DMS153 treated with DMSO at 0.1 percent for 48 hours (cell line): ENCODE measurements at regions not wholly inside any gene's neighbourhood (a gene's known extent, or its start where the extent isn't known, plus 50 kb on each side); places are given as distances from the start of the nearest gene placed in this dataset.
"Not testable (repeated sequence)": the region's sequence is repeated elsewhere in the genome, so short reads cannot be mapped to it uniquely, and the experiment has no call there.

Experiments
- DNase-seq: peaks from one replicate; lab custom pipeline; 2025; ENCODE audit not compliant: unreplicated experiment; lab: John Stamatoyannopoulos, UW

DNA sequence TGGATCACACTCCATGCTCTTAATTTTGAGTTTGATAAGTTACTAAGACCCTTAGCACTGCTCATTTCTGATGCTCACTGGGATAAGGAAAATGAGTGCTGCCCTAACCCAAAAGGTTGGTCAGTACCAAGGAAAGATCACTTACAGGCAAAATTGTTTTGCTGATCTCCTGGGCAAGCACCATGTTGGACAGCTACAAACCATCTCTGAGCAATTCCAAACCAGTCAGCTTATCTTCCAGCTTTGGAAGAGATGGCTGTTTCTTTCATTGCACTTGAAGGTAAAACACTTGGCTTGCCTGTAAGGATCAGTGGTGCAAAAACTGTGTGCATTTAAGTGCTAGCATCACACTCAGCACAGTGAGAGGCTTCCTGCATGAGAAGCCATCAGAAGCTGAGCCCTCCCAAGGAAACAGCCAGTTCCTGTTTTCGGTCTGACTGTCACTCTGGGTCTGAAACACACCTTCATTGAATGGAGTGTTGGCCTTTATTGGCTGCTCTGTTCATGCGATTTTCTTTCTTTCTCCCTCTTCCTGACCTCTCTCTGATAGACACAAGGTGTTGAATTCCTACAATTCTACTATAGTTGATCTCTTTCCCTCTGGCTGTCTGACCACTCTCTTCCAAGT, 126.4 kb upstream of the GHITM start:
- DNase-seq: no peak

DNA sequence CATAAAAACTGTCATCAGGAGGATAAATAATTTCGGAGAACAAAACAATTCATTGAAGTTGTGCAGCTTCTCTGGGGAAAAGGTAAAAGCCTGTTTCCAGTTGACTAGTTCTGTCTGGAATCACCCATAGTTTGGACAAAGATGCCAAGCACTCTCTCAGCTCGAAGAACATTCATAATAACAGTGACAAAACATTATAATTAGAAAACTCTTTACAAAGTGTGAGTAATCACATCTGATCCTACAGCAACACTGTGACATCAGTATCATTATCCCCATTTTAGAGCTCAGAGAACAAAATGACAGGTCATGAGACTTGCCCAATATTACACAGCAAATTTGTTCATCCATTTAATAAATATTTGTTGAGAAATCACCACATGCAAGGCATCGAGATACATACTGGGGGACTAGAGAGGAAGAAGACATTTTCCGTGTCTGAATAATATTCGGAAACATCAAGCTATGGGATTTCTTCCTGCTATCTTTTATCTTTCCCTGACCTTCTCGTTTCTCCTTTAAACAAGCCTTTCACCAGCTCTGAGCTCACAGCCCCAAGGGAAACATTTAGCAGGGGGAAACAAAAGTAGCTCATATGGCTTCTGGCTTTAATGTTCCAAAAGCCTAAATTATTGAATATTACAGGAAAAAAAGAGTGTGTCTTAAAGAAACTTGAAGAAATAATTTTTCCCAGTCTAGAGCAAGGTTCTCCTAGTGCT, 123.3 kb upstream of the GHITM start:
- DNase-seq: no peak

DNA sequence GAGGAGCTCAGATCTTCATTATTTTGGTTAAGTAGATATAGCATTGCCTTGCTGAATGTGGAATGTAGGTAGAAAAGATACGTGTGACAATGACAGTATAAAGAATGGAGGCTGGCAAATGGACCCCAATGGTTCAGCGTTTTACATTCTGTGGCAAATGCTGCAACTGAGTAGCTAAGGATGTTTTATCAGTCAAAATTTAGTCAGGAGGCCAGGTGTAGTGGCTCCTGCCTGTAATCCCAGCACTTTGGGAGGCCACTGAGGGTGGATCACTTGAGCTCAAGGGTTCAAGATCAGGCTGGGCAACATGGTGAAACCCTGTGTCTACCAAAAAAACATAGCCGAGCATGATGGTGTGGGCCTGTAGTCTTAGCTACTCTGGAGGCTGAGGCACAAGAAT, 120.5 kb upstream of the GHITM start:
- DNase-seq: no peak

DNA sequence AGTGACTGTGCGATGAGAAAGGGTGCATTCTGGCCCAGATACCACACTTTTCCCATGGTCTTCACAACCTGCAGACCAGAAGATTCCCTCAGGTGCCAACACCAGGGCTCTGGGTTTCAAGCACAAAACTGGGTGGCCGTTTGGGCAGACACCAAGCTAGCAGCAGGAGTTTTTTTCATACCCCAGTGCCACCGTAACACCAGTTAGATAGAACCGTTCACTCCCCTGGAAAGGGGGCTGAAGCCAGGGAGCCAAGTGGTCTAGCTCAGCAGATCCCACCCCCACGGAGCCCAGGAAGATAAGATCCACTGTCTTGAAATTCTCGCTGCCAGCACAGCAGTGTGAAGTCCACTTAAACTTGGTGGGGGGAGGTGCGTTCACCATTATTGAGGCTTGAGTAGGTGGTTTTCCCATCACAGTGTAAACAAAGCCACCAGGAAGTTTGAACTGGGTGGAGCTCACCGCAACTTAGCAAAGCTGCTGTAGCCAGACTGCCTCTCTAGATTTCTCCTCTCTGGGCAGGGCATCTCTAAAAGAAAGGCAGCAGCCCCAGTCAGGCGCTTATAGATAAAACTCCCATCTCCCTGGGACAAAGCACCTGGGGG, 119.4 kb upstream of the GHITM start:
- DNase-seq: not testable (repeated sequence)

DNA sequence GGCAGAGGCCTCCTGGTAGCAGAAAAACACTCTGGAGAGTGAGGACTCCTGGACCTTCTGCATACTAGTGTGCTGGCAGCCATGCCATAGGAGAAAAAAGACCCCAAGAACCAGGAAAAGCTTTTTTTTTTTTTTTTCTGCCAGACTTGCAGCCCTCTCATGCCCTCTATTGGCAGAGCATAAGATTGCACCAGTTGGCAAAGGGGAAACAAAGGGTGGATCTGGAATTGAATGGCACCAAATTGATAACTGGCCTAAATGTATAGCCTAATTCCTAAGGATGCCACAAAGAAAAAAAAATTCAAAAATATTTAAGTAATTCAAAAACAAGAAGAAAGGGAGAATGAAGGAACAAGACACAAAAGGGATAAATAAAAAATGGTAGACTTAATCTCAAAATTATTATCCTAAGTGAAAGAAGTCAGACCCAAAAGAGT, 112.5 kb upstream of the GHITM start:
- DNase-seq: no peak

DNA sequence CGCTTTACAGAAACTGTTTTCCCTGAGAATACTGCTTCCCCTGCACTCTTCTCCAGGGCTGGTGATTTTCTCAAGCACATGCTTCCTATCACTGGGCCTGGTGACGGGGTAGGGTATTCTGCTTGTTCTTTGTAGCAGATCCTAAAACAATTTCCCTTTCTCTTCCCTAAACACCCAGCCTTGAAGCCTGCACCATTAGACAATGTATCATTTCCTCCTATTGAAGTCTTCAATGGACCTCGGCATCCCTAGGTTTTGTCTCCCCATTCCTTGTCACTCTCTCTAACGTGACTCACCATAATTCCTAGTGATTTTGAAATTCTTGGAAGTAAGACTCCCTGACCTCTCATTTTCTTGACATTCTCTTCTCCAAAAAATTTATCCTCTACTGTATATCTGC, 109.5 kb upstream of the GHITM start:
- no peak for DNase-seq

DNA sequence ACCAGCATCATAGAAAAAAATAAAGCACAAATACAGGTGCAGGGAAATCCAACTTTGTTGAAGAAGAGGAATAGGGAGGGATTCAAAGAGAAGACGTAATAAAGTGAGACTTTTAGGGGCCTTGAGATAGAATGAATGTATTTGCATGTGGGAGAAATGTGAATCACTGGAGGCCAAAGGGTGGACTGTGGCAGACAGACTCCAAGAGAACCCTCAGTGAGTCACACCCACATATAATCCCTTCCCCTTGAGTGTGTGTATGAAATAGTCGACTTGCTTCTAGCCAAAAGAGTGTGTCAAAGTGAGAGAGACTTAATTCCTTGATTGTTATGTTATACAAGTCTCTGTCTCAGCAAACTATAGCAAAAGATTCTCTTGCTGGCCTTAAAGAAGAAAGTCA, 101.3 kb upstream of the GHITM start:
- no peak for DNase-seq

GRCh38 chr10:84039957-84040356, 99.4 kb upstream of the GHITM start:
- DNase-seq: no peak

DNA sequence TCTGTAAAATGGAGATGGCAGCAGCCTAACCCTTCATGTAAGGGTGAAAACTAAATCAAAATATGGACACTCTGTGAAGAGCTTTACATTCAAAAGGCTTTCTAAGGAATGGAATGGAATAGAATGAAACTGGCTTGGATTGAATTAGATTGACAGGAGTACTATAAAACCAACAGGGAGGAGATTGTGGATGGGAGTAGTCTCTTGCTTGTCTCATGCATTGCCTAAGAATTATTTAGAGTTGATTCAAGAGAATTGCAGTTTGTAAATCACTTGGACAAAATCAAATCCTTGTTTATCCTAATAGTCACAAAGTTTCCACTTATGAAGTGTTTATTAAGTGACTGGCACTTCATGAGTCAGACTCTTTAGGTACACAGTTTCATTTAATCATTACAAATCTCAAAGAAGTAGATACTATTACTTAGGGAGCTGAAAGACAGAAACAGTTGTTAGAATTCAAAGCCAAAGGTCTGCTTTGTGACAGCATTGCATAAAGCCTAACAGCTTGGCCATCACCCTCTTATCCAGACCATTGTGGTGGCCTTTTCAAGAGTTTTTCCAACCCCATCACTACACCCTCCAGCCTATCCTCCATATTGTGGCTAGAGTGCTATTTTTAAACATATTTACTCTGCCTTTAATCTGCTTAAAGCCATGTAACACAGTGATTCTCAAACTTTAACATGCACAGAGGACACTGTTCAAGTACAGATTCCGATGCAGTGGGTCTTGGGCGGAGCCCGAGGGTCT, 91.9 kb upstream of the GHITM start:
- DNase-seq: no peak

DNA sequence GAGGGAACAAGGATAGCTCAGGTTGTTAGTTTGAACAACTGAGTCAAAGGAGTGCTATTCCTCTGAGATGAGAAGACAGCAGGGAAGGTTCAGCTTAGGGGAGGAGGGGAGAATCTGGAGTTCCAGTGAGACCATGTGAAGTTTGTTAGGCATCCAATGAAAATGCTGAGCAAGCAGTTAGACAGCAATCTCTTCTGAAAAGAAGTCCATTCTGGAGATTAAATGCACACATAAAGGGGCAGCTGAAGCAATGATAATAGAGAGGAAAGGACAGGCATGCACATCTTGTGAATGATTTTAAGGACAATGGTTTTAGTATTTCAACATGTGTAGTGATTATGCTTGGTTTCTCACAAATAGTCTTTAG, 89.7 kb upstream of the GHITM start:
- no peak for DNase-seq

- DNase-seq: no peak
Observed at GRCh38 chr10:84053626-84054025, 85.7 kb upstream of the GHITM start.

DNA sequence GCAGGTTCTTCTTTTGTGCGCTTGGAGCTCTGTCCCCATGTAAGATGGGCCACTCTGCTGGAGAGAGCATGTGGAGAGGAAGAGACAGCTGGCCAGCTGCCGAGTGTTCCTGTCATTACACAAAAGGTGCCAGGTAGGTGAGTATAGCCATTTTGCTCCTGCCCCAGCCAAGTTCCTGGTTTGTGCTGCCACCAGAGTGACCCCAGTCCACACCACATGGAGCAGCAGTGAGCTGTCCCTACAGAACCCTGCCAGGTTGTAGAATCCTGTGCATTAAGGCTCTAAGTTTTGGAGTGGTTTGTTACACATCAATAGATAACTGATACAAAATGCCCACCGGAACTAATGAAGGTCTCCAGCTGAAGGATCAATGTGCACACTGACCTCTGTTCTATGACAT, 84.6 kb upstream of the GHITM start:
- DNase-seq: no peak

DNA sequence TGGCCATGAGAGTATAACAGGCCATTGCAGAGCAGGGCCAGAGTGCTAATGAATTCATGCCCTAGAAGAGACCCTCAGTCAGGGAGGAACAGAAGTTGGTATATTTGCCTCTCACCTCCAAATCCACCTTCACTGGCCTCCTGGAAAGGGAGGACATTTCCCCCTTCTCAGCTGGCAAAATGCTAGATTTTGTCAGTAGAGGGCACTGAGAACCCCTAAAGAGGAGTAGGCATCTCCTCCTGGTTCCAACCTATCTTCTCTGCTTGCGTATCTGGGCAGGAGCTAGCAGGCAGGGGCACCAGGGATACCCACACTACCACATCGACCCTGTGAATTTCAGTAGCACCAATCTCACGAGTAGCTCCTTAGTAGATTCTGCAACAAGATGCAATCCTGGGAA, 79.8 kb upstream of the GHITM start:
- DNase-seq: no peak

DNA sequence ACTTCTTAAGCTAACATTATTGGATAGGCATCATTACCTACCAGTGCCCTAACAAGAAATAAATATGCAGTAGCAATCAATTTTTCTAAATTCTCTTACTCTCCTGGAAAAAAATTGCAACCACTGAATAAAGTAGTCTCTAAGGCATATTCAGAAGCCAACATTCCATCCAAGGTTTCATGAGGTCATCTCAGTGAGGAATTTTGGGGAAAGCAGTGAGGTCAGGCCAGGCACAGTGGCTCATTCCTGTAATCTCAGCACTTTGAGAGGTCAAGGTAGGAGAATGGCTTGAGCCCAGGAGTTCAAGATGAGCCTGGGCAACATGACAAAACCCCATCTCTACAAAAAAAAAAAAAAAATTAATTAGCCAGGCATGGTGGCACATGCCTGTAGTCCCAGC, 75.9 kb upstream of the GHITM start:
- DNase-seq: no peak

GRCh38 chr10:84065804-84066601, 73.3 kb upstream of the GHITM start:
- no peak for DNase-seq

- DNase-seq: no peak
Observed at GRCh38 chr10:84074521-84074920, 64.8 kb upstream of the GHITM start.

DNA sequence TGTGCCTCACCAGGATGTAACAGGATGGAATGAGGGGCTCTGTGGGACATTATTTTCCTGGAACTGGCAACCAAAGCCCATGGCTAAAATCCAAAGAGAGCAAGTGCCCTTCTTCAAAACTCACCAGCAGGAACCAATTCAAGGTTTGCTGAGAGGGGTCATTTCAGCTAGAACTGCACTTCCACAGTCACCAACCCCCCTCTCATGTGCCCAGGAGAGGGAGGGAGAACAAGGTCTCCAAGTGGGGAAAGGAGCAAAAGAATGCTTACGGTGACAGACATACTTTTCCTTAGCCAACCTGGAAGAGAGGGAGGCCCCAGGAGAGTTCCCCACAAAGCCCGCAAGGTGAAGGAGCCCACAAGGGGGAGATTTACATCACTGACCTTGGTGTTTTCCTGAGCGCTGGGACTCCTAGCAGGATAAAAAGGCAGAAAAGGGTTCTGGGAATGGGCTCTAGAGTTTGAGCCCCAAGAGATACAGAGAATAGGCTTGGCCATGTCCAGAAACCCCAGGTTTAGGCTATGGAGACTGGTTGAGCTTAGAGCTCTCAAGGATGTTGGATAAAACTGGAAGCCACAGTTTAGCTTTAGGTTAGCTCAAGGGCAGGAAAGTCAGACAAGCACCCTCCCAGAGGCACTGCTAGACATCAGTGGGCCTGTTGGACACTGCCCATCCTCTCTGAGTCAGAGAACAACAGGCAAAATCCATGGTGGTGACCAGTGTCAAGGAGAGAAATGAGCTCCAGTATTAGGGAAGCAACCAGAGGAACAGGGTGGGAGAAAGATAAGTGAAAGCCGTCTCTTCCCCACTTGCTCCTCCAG, 63.9 kb upstream of the GHITM start:
- DNase-seq: no peak

DNA sequence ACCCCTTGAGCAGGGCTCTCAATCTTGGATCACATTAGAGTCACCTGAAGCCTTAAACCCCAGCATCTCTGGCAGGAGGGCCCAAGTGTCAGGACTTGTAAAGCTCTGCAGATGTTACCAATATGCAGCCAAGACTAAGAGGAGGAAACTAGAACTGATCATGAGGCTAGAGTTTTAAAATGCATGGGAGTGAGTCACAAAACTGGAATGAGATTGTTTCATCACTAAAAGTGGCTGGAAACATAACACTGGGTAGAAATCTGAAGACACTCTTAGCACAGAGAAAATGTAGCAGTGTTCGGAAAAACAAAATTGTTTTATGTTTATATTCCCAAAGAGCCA, 63.3 kb upstream of the GHITM start:
- no peak for DNase-seq

DNA sequence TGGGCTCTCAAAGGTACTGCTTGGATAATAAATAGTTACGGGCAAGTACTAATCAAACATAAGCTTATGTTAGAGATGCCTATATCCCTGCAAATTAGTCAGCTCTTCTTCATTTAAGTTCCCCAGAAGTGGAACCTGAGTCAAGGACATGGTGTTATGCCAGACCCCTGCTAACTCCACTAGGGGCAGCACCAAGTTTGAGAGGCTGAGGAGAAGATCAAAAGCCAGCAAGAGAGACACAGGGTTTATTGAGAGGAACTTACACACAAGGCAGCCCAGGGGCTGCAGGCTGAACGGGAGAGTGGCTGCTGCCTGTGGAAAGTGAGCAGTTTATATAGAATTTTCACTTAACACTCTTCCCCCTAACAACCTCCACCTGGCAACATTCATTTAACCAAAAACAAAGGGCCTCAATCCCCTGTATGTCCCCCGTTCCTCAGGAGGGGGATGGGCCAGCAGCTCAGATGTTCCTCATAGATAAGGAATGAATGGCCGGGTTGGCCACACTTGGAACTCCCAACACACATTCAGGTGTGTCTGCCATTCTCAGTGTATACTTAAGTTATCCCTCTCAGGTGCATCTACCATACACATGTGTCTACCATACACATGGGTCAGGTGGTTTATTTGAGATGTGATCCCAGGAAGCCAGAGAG, 62.6 kb upstream of the GHITM start:
- no peak for DNase-seq

DNA sequence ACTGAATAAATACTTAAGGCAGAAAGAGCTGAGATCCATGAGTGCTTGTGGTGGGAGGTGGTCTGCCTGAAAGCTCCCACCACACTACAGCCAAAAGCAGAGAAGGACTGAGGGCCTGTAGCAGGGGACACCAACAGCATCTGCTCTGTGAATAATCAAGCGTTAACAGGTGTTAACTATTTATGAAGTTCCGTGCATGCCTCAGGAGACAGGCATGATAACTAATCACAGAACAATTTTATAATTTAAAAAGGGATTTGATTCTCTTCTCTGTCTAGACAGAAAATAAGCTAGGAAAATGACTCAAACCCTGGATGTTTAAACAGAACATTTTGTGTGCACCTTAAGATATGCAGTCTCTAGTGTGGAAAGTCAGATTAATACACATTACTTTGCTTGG, 61.5 kb upstream of the GHITM start:
- no peak for DNase-seq
